ENCODE measurements at regions not wholly inside any gene's neighbourhood (a gene's known extent, or its start where the extent isn't known, plus 50 kb on each side); places are given as distances from the start of the nearest gene placed in this dataset.

DNA sequence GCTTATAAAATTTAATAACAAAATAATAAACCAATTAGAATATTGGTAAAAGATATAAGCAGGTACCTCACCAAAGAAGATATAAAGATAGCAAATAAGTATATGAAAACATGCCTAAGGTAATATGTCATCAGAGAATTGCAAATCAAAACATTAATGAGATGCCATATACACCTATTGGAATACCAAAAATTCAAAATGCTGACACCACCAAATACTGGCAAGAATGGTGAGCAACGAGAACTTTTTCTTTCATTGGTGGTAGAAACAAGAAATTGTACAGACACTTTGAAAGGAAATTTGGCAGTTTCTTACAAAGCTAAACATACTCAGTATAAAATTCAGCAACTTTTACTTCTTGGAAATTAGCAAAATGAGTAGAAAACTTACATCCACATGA lies 346.9 kb upstream of the ROBO1 start:
- DNase-seq, result no peak

DNA sequence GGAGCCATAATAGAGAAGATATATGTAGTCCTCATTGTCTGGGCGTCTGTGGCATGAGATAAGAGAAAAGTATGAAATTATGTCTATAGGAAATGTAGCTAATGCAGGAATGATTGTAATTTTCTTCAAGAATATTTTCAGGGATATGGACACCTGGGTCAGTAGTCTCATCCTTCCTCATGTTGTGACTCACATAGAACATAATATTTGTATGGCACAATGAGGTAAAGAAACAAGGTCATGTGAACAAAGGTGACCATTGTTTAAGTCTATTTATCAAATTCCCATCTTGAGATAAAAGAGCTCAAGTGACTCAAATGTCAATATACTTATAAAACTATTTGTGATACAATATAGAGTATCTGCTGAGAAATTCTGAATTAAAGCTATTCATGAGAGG lies 345.5 kb upstream of the ROBO1 start:
- no peak for DNase-seq

DNA sequence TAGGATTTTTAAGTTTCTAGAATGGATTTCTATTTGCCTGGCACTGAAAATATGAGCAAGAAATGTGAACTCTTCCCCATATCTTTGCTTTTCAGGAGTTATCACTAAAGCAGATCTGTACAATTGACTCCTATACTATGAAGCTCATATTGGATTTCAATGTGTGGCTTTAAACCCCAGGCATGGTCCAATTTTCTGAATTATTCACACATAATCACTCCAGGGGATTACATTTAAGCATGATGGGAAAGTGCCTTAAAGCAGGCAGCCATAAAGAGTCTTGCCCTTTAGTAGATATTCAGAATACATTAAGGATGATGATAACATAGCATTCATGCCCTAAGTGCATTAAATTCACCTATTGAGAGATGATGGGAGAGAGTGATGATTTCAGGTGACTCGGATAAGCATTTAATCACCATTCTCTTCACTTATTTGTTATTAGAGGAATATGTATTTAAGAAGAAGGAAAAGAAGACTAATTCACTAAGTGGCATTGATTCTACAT lies 331.8 kb upstream of the ROBO1 start:
- DNase-seq, result no peak

DNA sequence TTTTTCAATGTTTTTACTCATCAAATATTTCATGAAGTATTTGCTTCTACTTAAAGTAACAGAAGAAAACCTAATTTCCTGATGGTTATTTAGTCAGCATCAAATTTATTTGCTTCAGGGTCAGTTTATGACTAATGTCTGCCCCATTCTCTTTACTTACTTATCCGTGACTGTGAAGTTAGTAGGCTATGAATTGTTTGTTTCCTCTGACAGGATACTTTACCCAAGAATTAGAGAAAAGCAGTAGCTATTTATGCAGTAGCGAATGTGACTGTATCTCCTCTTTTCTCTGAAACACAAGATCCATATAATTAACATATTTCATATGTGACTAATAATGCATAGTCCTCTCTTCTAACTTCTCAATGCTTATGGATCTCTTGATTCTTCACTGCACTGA lies 329.9 kb upstream of the ROBO1 start:
- DNase-seq, result no peak

DNA sequence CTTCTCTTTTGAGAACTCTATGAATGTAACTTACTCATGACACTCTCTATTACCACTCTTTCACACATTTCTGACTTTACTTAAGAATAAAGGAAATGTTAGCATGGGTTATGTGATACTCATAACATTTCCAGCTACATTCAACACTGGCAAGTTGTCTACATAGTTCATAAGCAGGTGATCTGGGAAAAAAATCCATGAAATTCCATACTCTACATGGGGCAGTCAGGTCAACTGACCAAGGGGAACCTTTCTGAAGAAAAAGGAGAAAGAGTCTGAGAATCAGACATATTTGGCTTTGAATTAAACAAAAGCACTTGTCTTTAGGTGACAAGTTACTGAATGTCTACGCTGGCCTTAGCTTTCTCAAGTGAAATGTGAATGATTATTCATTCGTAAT lies 329.1 kb upstream of the ROBO1 start:
- DNase-seq, result no peak

DNA sequence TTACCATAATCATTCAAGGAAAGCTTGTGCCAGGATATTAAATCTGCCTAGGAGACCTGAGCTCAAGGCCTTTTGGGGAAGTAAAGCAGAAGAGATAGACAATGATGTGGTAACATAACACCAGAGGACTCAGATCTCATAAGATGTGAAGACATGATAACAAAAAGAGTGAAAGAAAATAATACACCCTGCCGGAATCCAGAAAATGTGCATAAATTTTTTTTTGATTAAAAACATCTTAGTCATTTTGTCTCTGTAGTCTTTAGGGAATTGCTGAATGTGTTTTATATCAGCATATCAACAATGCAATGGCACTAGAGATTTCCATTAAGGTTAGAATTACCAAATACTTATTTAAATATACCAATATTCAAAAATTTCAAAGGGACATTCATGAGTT lies 326.8 kb upstream of the ROBO1 start:
- DNase-seq, result no peak

DNA sequence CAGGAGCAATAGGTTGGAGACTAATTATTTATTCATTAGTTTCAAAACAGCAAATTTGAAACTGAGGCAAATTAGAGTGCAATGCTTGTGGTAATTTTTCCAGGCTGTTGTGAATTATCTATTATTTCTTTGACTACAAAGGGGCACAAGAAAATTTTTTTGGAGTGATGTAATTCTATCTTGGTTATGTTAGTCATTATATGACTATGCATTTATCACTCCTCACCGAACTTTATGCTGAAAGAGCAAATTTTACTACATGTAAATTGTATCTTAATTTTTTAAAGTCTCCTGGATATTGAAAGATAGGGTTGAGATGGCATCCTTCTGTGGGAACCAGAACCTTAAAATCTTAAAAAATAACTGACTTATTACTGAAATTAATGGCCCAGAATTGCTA lies 320.0 kb upstream of the ROBO1 start:
- DNase-seq, result no peak

DNA sequence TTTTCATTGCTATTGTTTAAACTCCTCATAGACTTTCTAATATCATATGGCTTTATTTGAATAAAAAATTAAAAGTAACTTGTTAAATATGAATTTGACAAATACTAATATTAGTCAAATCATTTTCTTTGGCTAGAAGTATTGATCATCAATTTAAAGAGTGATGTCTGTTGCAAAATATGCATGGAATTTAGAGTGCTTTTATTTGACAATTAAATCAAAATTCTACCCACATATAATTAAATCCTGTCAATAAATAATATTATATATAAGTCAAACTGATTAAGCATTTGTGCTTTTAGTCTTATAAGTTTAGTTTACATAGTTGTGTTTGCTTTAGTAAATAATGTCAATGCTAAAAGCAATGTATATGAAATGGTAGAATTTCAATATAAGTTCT lies 318.6 kb upstream of the ROBO1 start:
- no peak for DNase-seq

DNA sequence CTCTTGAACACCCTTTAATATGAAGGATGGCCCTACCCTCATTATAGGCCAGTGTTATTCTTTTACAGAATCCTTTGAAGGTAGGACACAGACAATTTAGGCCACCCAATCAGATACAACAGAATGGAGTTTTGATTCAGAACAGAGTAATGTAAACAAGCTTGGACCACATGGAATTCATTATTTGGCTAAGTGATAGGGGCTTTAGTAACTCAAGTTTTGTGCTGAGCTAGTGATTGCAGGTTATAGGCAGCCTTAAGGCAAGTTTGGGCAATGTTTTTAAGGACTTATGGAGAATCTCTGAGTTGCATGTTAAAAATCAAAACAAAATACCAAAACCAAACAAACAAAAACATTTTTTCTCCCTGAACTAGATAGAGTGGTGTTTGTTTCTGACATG lies 312.1 kb upstream of the ROBO1 start:
- DNase-seq, result no peak

DNA sequence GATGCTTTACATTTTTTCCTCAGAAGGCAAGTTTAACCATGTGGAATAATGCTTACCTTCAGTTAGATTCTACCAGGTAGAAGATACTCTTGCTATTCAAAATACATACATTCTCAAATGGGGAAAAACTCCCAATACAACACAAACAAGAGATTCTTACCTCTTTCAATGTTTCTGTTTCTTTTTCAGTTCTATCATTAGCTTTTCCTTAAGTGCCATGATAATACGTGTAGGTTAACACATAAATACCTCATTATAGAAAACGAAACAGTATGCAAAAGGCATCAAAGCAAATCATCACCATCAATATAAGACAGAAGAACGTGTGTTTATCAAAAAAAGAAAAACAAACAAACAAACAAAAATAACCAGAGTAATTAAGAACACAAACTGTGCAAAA lies 300.7 kb upstream of the ROBO1 start:
- no peak for DNase-seq

DNA sequence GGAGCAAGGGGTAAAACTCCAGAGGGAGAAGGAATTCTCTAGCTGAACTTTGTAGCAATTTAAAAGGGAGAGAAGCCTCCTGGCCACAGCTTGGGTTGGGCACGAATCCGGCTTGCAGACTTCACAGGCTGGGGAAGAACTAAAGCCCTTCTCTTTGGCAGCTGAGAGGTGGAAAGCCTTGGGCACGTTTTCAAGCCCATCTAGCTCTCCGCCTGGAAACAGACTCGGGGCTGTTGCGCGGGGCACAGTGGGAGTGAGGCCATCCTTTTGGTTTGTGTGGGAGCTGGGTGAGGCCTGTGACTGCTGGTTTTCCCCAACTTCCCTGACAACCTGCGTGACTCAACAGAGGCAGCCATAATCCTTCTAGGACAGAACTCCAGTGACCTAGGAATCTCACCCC lies 295.7 kb upstream of the ROBO1 start:
- DNase-seq, result no peak

DNA sequence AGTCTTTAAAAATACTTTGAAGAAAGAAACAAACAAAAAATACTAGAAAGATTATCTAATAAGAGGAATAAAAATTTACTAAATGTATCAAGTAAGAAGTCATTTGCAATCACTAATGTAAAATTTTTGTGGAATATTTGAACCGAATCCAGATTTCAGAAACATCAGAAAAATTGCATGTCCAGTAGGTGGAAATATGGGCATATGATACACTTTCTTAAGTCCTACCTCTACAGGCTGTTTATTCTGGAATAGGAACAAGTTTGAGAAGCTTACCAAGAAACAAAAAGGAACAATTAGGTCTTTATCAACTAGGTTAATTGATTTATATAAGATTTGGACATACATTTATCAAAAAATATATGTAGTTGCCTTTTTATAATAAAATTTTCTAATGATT lies 292.9 kb upstream of the ROBO1 start:
- DNase-seq, result no peak

DNA sequence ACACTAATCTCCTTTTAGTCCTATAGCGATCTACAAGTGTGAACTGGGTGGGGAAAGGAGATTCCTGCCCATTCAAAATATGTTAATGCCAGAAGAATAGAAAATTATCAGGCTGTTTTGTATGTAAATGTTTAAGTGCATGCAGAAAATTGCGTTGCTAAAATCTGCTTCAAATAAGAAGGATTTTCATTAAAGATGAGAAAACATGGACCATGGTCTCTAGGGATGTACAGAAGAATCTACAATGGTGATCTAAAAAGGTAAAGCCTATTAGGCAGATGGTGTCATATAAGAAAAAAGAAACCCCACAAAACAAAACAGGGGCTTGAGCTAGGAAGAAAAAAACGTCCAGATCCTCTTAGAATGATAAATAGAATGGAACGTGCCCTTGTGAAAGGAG lies 287.5 kb upstream of the ROBO1 start:
- no peak for DNase-seq

DNA sequence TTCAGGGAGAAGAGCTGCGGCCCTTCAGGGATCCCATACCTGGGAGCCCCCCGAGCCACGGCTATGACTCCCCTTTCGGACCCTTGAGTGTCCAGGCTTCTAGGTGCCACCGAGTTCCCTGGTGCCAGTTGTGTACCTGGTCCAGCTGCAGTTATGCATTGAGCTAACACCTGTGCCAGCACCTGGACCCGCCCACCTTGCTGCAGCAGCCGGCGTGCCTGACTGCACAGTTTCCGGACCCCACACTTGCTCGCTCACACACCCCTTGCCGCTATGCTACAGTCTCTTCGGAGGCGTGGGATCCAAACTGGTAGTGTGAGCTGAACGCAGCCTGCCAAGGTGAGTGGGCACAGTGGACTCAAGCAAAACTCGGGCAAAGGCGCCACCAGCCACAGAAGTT lies 284.5 kb upstream of the ROBO1 start:
- no peak for DNase-seq

DNA sequence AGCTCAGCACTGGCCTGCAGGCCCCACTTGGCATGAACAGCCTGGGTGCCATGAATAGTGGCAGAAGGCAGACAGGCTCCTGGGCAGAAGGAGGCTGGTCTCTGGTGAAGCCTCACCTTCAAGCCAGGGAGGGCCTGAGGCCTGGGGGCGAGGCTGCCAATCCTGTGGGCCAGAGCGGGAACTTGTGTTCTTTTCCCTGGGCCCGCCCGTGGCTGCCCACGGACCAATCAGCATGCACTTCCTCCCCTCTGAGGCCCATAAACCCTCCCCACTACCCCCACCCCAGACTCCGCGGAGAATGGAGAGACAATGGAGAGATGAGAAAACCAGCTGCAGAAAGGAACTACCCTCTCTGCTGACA lies 283.8 kb upstream of the ROBO1 start:
- no peak for DNase-seq

DNA sequence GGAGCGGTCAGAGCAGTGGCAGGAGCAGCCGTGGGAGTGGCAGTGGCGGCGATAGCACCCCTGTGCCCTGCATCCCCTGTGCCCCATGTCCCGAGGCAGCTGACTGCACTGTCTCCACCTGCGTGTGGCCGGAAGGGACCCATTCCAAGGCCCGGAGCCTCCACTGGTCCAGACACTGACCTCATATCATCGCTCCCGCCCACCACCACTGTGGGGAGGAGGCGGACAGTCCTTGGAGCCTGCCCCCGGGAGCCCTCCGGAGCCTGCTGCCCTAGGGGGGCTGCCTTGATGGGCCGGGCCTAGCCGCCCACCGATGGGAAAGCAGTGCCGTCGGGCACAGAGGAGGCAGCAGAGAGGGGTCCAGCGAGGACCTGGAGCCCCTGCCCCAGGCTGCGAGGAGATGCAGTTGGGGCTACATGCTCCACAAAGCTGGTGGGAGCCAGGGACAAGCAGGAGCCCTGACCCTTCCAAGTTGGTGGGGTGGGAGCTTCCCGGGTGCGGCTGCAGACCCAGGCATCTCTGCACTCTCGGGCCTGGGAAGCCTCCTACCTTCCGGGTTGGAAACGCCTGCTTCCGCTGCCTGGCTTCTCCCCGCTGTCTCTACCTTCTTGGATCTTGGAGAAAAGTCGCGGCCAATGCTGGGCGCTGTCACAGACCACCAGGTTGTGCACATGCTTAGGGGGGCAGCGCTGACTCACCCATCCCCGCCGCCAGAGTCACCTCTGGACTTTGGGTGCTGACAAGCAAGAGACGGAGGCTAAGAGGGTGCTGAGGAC lies 283.2 kb upstream of the ROBO1 start:
- no peak for DNase-seq

DNA sequence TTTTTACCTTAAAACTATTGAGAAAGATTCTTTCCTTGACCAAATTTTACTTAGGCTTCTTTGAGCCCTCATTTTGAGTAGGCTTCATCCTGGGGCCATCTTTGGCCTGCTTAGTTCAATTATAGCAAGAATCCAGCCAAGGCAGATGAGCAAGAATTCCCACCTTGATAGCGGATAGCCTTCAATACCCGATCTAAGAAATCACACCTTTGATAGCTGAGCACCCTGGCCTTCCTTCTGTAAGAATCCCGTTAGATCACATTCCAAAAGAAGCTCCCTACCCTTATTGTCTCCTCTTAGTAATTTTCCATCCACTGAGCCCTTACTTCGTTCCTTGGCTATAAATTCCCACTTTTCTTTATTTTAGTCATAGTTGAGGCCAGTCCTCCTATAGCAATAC lies 275.4 kb upstream of the ROBO1 start:
- DNase-seq, result no peak

DNA sequence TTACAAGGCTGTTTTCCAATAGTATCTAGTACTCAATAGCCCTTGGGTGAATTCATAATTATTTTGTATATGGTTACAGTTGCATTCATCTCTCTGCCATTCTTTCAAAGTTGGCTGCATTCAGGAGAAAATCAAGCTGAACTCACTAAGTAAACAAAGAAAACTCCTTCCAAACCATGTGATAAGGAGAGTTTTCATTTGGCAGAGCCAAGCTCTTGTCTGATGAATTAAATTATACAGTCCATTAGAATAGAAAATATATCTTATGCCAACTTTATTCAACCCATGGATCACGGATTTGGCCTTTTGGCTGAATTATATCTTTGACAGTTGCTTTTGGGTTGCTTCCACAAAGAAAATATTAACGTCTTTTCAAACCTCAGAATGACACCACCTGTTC lies 272.3 kb upstream of the ROBO1 start:
- no peak for DNase-seq

DNA sequence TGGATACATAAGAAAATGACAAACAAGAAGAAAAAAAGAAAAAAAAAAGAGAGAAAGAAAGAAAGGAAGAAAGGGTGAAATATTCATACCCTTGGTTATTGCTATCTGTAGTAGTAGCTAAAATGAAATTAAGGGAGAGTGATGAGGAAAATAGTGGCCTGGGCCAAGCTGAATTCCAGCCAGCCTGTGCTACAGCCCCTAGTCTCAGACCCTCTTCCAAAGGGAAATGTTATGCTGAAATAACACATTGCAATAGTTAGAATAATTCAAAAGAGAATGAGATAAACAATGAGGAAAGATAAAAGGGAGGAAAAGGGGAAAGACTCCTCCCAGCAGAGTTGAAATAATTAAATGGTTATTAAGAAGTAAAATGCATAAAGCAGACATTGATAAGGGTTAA lies 268.4 kb upstream of the ROBO1 start:
- no peak for DNase-seq

DNA sequence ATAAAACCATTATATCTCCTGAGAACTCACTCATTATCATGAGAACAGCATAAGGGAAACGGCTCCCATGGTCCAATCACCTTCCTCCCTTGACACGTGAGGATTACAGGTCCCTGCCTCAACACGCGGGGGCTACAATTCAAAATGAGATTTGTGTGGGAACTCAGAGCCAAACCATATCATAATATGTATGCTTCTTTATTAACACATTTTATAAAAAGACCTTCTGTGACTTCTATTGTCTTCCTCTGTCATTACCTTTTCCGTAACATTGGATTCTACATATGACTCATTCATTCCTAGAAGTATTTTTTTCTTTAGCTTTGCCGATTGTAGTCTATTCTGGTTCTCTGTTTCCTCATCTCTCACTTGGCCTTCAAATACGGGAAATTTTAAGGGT lies 267.2 kb upstream of the ROBO1 start:
- DNase-seq, result no peak

DNA sequence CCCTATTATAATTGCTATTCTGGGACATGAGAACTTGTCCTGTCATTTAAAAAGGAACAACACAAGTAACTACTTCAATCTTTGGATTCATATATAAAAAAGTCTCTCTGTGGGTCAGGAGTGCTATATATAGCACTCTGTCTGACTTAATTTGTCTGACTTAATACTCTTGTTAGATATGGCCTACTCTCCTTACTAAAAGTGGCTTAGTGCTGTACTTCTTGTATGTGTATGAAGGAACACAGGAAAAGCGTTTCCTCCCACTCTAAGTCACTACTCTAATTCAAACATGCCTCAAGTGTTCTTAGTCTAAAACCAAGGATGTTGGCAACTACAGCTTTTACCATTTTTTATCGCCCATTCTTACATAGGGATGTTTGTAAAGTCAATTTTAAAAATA lies 255.2 kb upstream of the ROBO1 start:
- DNase-seq, result no peak

DNA sequence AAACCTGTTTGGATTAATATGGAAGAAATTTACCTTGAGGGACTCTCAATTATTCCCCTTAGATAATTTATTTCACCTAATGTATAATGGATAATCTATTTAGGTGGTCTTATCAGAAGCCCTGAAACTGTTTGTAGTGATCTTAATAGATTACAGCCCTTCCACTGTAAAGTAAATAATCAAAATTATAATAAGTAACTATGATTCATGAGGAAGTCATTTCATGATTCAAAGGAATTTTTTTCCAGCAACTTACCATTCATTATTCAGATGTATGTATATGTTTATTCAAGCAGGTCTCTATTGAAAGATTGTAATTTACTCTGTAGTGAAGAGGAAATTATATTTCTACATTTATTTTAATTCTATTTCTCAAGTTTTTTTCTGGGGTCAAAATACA lies 250.6 kb upstream of the ROBO1 start:
- no peak for DNase-seq

DNA sequence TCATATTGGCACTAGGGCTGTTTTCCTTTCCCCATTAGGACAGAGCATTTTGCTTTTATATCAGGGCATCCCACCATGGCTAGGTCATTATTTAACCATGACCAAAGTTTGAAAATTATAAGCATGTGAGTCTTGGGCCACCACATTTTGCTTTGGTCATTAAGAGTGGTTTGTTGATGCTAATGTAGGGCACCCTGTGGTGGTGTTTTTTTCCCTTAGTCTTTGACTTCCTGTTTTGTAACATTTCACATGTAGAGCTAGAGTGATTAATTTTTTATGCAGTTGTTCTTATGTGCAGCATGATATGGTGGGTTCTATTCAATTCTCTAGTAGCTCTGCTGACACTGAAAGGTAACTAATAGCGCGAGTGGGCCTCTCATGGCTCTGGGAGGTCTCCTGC lies 249.6 kb upstream of the ROBO1 start:
- no peak for DNase-seq

DNA sequence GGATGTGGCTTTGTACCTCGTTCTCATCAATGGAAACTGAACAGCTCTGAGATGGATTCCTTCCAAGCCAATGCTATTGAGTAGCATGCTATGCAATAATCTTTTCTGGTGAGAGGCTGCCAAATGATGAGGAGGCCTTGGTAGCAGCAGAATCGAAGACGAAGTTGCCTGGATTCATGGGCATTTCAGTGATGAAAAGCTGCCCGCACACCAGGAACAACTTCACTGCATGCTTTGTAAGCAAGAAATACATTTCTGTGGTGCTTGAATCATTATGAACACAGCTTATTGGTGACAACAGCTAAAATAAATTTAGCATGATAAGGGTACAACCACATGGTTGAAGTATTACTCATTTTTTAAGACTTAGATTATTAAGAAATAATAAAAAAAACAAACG lies 246.8 kb upstream of the ROBO1 start:
- no peak for DNase-seq

DNA sequence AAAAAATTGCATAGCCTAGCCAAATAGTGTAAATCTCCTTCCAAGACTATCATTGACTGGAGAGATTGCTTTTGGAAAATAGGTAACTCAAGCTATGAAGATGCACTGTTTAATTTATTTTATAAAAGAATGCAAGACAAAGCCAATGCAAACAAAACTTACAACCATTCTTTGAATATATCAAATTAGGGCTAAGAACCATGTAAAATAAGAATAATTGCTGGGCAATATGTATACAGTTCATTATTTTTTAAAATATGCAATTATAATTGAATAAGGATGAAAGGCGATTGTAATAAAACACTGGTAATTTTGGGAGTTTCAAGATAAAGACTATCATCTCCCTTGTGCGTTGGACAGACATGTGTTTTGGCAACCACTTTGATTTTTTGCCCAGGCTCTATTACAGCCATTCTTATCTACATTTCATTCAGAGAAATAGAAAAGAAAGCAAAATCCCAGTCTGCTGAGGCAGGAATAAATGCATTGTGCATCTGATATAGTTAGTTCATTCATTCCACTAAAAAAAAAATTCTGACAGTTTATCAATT lies 242.3 kb upstream of the ROBO1 start:
- DNase-seq, result no peak

Measured in NCI-H1092 (cell line).